ENCODE measurements at regions not wholly inside any gene's neighbourhood (a gene's known extent, or its start where the extent isn't known, plus 50 kb on each side); places are given as distances from the start of the nearest gene placed in this dataset.
A peak's percentile ranks its signal among the peaks of the same experiment; 100 is the strongest.
"Not testable (repeated sequence)": the region's sequence is repeated elsewhere in the genome, so short reads cannot be mapped to it uniquely, and the experiment has no call there.

DNA sequence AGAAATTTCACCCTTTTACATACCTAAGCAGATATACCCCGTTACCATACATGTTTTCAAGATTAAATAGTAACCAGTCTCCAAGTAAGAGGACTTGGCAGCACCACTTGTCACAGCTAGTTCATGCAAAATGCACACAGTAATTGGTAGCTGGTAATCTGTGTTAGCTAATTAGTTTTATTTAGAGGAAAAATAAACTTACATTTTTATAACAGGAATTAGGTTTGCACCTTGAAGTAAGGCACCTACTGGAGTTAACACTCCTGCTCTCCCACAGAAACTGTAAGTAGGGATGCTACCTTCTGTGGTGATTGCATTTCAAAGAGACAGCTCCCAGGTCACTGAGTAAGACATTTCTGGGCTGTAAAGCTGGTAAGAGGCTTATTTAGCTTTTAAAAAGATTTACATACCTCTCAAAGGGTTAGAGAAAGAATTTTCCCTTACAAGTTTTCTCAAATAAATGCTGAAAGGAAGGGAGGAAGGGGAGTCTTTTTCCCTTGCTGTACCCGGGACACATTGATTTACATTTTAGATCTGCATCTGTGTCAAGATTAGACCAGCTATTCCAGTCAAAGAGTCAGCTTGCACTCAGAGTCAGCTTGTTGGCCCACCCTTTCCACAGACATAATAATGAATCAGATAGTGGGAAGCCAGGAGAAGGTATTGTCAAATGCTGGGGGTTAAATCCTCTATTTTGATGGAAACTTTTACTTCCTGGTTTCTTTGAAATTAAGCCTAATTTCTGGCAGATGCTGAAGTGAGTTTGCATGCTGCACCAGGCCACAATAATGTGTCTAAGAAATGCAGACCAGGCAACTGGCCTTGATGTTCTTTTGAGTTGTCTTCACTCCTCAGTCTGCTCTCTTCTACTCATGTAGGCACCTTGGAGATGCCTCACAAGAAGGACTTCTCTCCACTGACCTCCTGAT, 77.6 kb upstream of the CHD2 start:
- DNase-seq (ENCODE audit: low read depth, low spot score) = peak; percentile 26

DNA sequence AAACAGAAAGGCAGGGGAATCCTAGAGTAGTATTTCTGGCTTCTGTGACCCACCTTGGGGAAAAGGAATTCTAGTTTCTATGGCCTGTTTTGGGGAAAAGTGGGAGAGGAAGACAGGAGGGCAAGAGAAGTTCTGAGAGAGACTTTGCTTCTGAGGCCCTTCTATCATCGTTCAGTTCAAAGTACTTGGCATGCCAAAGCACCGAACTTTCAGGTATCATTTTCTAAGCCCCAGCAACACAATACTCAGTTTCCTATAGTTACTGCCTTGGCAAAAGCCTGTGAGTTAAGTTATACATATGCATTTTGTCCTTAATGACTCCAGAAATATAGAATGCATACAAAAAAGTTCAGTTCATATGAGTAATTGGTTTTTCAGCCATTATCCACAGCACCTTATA, 74.1 kb upstream of the CHD2 start:
- DNase-seq (ENCODE audit: low read depth, low spot score) = no peak

DNA sequence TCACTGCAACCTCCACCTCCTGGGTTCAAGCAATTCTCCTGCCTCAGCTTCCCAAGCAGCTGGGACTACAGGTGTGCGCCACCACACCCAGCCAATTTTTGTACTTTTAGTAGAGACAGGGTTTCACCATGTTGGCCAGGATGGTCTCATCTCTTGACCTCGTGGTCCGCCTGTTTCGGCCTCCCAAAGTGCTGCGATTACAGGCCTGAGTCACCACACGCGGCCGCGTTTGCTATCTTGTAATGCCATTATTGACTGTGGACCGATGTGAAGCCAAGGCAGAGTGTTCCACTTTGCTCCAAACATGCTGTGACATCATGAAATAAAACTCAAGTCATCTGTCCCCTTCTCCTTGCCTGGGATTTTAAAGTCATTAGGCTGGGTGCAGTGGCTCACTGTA, 72.1 kb upstream of the CHD2 start:
- not testable (repeated sequence) for DNase-seq (ENCODE audit: low read depth, low spot score)

DNA sequence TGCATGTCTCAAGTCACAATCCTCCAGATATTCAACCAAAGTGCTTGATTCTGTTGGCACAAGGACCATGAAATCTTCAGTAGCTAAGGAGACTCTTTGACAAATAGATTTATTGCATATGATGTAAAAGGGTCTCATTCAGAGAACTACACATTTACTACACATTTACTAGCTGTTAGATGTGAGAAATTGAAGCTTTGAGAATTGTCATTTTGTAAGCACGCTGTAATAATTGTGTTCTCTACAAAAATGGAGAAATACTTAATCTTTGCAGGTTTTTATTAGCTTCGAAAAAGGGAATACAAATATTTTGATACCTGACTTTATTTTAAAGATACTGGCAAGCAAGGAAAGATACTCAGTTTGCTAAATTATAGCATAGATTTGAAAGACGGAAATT, 70.2 kb upstream of the CHD2 start:
- DNase-seq (ENCODE audit: low read depth, low spot score) = no peak

DNA sequence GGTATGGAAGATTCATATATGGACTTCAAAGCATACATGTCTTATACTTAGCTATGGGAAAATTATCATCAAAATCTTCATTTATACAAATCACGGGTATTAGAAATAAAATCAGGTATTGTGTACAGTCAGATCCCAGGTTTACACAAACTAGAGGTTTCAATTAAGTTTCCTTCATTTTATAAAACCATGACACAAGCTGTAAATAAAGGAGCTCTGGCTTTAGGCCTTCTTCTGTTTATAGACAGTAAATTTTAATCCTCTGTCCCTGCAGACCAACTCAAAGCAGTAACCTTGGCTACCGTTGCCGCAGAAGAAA, 68.8 kb upstream of the CHD2 start:
- no peak for DNase-seq (ENCODE audit: low read depth, low spot score)

DNA sequence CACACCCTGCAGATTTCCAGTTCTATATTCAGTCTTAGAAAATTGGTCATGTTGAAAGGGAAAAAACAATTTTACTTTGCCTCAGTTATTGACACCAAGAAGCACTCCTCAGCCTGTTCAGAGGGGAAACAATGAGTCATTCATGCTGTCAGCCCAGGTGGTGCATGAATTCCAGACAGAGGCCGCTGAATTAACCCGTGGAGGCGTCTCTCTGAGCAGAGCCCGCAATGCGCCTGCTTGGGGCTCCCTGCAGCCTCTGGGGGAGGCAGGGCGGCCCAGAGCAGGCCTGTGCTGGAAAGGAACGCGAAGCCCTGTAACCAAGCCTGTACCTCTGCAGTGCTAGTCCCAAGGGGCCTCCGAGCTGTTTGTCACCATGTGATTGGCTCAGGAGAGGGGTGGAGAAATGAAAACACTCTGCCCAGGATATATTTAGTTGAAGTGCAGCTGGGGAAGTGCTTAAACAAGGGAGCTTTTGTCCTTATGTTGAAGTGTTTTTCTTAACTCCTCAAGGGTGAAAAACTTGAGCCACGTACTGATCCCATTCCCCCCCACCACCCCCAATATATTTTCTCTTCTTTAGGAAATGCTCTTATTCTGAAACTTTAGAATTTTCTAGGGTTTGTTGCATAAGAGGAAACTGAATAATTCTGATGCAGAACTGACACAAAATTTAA, 68.3 kb upstream of the CHD2 start:
- peak; percentile 97 for DNase-seq (ENCODE audit: low read depth, low spot score)

DNA sequence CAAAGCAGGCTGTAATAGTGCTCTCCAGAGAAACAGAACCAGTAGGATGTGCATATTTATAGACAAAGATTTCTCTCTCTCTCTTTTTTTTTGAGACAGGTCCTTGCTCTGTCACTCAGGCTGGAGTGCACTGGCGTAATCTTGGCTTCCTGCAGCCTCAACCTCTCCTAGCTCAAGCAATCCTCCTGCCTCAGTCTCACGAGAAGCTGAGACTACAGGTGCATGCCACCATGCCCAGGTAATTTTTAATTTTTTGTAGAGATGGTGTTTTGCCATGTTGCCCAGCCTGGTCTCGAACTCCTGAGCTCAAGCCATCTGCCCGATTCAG, 67.1 kb upstream of the CHD2 start:
- DNase-seq (ENCODE audit: low read depth, low spot score) = no peak

DNA sequence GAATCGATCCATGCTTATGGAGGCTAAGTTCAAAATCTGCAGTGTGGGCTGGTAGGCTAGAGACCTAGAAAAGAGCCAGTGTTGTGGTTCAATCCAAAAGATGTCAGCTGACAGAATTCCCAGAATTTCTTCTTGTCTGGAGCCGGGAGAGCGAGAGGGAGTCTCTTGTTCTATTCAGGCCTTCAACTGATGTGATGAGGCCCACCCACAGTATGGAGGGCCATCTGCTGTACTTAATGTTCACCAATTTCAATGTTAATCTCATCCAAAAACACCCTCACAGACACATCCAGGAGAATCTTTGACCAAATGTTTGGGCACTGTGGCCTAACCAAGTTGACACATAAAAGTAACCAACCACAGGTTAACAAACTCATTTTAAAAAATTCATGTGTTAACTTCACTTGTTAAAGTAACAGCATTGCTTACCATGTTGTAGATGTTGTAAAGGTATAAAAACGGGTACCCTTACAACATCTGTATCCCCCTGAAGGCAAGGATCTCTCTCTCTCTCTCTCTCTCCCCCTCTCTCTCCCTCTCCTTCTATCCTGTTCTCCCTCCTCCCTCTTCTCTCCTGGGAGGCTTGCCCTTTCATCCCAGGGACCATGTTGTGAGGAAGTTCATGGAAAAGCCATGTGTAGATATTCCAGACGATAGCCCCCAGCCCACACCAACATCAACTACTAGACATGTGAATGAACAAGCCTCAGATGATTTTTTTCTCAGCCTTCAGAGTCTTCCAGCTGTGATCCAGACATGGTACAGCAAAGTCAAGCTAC, 66.4 kb upstream of the CHD2 start:
- DNase-seq (ENCODE audit: low read depth, low spot score) = no peak

DNA sequence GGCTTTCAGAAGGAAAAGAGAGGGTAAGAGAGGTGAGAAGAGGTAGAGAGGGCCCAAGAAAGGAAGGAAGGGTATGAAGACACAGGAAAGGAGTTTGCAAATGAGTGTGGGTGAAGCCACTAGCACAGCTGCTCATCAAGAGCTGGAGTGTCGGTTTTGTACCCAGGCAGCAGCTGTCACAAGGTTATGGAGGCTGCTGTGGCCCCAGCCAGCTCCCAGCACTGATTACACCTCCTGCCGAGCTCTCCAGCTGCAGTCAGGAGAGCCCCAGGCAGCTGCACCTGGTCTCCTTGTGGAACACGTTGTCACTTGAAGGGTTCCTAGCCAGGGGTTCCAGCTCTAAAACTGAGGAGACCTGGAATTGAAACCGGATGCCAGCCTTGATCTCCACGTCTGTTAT, 60.4 kb upstream of the CHD2 start:
- no peak for DNase-seq (ENCODE audit: low read depth, low spot score)

DNA sequence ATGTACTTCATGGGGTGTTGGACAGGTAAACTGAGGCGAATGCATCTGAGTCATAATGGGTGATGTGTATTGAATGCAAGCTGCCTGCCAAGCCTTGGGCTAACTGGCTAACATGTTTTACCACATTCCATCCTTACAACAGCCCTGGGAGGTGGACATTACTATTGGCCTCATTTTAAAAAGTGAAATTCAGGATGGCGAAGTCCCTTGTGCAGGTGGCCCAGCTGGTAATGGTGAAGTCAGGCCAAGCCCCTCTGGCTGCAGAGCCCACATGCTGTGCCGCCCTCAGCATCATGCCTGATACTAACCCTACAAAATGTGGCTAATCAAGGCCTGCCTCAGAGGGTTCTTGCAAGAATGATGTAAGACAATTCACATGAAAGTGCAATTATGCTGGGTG, 60.0 kb upstream of the CHD2 start:
- no peak for DNase-seq (ENCODE audit: low read depth, low spot score)

DNA sequence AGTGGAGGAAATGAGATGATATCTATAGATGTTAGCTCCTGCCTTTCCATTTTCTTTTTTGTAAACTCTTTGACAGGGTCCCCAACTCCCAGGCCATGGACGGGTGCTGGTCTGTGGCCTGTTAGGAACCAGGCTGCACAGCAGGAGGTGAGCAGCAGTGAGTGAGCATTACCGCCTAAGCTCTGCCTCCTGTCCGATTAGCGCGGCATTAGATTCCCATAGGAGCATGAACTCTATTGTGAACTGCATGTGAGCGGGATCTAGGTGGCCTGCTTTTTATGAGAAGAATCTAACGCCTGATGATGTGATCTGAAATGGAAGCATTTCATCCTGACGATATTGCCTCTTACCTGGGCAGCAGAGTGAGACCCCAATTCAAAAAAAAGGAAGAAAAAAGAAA, 56.8 kb upstream of the CHD2 start:
- no peak for DNase-seq (ENCODE audit: low read depth, low spot score)

DNA sequence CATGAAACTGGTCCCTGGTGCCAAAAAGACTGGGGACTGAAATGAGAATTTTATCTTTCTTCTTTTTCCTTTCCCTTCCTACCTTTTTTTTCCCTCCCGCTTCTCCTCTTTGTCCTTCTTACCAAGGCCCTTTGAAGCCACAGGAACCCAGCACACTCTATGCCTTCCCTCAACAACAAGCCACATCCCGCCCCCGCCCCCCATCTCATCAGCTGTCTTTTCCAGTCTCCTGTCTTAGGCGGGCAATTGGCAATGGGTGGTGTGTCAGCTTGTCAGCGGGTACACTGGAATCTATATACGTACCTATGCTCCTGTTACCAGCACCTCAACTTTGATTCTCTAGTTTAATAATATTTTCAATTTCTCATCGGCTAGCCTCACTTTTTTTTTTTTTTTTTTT, 56.3 kb upstream of the CHD2 start:
- no peak for DNase-seq (ENCODE audit: low read depth, low spot score)

DNA sequence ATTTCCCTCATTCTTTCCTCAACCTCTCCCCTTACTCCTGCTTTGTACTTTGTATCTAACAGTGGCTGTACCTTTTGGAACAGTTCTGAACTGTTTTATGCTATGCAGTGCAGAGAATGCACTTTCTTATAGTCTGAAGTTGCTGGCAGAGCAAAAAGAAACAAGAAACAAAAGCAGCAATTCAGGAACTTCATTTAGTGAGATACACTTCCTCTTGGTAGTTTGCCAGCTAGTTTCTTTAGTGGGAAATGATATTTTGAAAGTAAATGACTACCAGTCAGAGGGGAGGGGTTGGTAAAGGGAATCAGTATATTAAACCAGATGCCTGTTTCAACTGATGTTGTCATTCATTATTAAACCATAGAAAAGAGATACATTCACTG, 55.0 kb upstream of the CHD2 start:
- DNase-seq (ENCODE audit: low read depth, low spot score) = peak; percentile 16

DNA sequence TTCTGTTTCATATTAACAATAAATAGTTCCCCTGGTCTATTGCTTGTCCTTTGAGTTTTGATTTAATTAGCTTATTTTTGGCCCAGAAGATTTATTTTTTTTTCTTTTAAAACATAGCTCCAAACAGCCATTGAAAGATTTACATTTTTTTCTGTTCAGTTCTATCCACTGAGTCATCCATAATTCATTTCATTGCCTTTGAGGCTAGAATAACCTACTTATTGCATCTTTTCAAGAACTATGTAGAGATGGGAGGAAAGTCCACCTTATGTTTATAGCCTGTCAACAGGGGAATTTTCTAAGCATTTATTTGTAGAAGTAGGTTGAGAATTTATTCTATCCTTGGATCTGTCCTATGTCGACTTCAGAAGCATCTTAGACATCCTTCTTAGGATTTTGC, 53.4 kb upstream of the CHD2 start:
- DNase-seq (ENCODE audit: low read depth, low spot score) = no peak

DNA sequence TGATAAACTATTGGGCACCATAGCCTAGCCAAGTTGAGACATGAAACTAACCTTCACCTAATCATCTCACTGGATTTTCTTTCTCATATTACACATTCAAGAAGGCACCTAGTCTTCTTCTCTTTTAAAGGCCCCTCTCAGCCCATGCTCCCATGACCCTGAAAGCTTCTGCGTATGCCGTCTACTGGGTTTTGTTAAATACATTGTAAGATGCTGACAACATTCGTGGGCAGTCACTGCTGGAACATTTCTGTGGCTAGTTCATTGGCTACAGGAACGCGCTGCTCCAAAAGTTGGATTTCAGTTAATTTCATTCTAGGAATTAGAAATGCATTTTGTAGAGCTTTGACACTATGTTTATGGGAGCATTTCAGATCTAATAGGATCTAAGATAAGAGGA, 52.3 kb upstream of the CHD2 start:
- DNase-seq (ENCODE audit: low read depth, low spot score) = no peak

DNA sequence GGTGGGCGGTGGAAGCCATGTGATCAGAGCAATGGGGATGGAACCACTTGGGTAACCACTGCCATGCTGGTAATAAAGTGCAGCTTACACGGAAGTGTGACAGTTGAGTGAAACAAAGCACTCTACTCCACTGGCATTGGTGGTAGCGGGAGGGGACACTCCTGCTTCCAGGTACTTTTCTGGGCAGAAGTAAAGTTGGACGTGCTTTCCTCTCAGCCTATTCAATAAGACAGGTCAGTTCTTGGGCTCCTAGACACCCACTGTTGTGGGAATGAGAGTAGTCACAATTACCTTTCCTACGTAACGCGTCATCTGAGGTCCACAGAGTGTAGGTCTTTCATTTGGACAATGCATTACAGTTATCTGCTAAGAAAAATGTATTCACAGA, 51.7 kb upstream of the CHD2 start:
- no peak for DNase-seq (ENCODE audit: low read depth, low spot score)

DNA sequence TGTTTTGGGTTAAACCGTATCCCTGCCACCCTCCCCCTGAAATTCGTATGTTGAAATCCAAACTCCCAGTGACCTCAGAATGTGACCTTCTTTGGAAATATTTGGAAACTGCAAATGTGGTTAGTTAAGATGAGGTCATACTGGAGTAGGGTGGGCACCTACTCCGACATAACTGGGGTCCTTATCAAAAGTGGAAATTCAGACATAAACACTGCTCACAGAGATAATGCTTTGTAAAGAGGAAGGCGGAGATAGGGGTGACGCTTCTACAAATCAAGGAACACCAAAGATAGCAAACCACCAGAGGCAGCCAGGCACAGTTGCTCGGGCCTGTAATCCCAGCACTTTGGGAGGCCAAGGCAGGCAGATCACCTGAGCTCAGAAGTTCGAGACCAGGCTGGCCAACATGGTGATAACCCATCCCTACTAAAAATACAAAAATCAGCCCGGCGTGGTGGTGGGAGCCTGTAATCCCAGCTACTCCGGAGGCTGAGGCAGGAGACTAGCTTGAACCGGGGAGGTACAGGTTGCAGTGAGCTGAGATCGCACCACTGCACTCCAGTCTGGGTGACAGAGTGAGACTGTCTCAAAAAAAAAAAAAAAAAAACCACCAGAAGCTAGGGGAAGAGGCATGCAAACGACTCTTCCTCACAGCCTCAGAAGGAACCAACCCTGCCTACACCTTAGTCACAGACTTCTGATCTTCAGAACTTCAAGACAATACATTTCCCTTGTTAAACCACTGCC, 51.1 kb upstream of the CHD2 start:
- DNase-seq (ENCODE audit: low read depth, low spot score) = no peak

DNA sequence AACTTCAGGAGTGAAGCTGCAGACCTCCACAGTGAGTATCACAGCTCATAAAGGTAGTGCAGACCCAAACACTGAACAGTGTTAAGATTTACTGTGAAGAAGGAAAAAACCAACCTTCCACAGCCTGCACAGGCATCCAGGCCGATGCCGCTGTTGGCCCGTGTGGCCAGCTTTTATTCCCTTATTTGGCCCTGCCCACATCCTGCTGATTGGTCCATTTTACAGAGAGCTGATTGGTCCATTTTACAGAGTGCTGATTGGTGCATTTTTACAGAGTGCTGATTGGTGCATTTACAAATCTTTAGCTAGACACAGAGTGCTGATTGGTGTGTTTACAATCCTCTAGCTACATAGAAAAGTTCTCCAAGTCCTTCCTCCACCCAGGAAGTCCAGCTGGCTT, 49.9 kb upstream of the CHD2 start:
- not testable (repeated sequence) for DNase-seq (ENCODE audit: low read depth, low spot score)
